Endothelial cell of umbilical vein (primary cell): ENCODE measurements at regions not wholly inside any gene's neighbourhood (a gene's known extent, or its start where the extent isn't known, plus 50 kb on each side); places are given as distances from the start of the nearest gene placed in this dataset.

Experiments used
- BruUV-seq: library from RNA; stranded (reverse); fragments of 400-500 nt; replicated peaks from 2 replicates; lab custom pipeline; 2021; lab: Mats Ljungman, UMichigan
- CTCF ChIA-PET: fragments of 300-600, 350-600 bp; sonication (Branson Sonifier 250); formaldehyde crosslinking; loops from one replicate; lab custom pipeline; 2021; ENCODE audit warnings: antibody characterized with exemption, inconsistent platforms; lab: Charles Lee
- POLR2A ChIA-PET: fragments of 300-600, 350-600 bp; sonication (Branson Sonifier 250); formaldehyde crosslinking; loops from one replicate; lab custom pipeline; 2021; ENCODE audit warnings: antibody characterized with exemption, inconsistent platforms; lab: Charles Lee
- DNase-seq: peaks from one replicate; pipeline ENCODE4 v3.0.0-alpha.2; 2011; ENCODE audit warnings: low read depth, low spot score
- FAIRE-seq: peaks from 2 replicates; lab custom pipeline; 2011; peaks lifted over from hg19 to GRCh38; lab: Jason Lieb, UNC
- H2AFZ ChIP-seq: 2 replicates; pipeline ENCODE4 v1.6.0; 2012; ENCODE audit warnings: low read depth, low read length, control low read depth, inconsistent platforms
- H3K27ac ChIP-seq: 2 replicates; pipeline ENCODE4 v1.5.1; 2011; ENCODE audit warnings: low read depth, mild to moderate bottlenecking, control low read depth, low read length, moderate library complexity; ENCODE audit not compliant: insufficient read depth
- H3K27me3 ChIP-seq, 2 experiments: 2 replicates each; pipeline versions ENCODE4 v1.6.0 to v1.6.1; 2011; ENCODE audit warnings: low read length in 2 of 2, mixed read lengths in 1 of 2; ENCODE audit not compliant: control insufficient read depth in 2 of 2, insufficient read depth in 2 of 2
- H3K36me3 ChIP-seq, 2 experiments: 2 replicates in 1 of 2; 3 replicates in 1 of 2; pipeline ENCODE4 v1.5.1; 2011; ENCODE audit warnings: low read length in 2 of 2, mild to moderate bottlenecking in 1 of 2, moderate library complexity in 1 of 2; ENCODE audit not compliant: control insufficient read depth in 2 of 2, insufficient read depth in 2 of 2; ENCODE audit errors: extremely low read depth in 1 of 2
- H3K4me1 ChIP-seq: 3 replicates; pipeline ENCODE4 v1.5.1; 2011; ENCODE audit warnings: mild to moderate bottlenecking, low read length; ENCODE audit not compliant: control insufficient read depth, insufficient read depth; ENCODE audit errors: extremely low read depth
- H3K4me2 ChIP-seq: 2 replicates; pipeline ENCODE4 v1.6.1; 2011; ENCODE audit warnings: low read length, control low read depth, mixed read lengths; ENCODE audit not compliant: insufficient read depth
- H3K4me3 ChIP-seq, 3 experiments: fragments of 200-600 bp in 1 of 3; sonication (generic), shearing (Covaris generic) in 1 of 3; replicated peaks in 1 of 3; 2 replicates each; pipeline ENCODE4 v1.5.1; 2011 to 2016; ENCODE audit warnings: control low read depth in 3 of 3, low read length in 3 of 3, mild to moderate bottlenecking in 2 of 3, inconsistent platforms in 1 of 3, low read depth in 1 of 3, moderate library complexity in 1 of 3; ENCODE audit not compliant: insufficient read depth in 1 of 3
- H3K79me2 ChIP-seq: 2 replicates; pipeline ENCODE4 v1.6.0; 2012; ENCODE audit warnings: low read length, inconsistent platforms; ENCODE audit not compliant: control insufficient read depth, insufficient read depth
- H3K9ac ChIP-seq: replicated peaks from 2 replicates; pipeline ENCODE3; 2011; ENCODE audit warnings: low read length, control low read depth; ENCODE audit not compliant: insufficient read depth; ENCODE audit errors: extremely low read depth
- H3K9me1 ChIP-seq: replicated peaks from 3 replicates; pipeline ENCODE4 v1.6.0; 2011; ENCODE audit warnings: mild to moderate bottlenecking, low read length; ENCODE audit not compliant: control insufficient read depth, insufficient read depth; ENCODE audit errors: extremely low read depth
- H3K9me3 ChIP-seq: replicated peaks from 2 replicates; pipeline ENCODE4 v1.5.1; 2012; ENCODE audit warnings: low read length, inconsistent platforms; ENCODE audit not compliant: control insufficient read depth, insufficient read depth
- H4K20me1 ChIP-seq: replicated peaks from 2 replicates; pipeline ENCODE3; 2011; ENCODE audit warnings: mild to moderate bottlenecking, low read length; ENCODE audit not compliant: control insufficient read depth, insufficient read depth; ENCODE audit errors: extremely low read depth
- EZH2 ChIP-seq: IDR thresholded peaks from 2 replicates; pipeline ENCODE4 v1.6.1; 2012; ENCODE audit warnings: borderline replicate concordance, low read depth, mild to moderate bottlenecking, moderate library complexity, low read length, inconsistent platforms; ENCODE audit not compliant: severe bottlenecking
- FOS ChIP-seq: IDR thresholded peaks from 2 replicates; pipeline ENCODE4 v1.6.1; 2011; ENCODE audit warnings: mild to moderate bottlenecking, low read length, moderate library complexity, borderline replicate concordance; ENCODE audit not compliant: insufficient read depth
- GATA2 ChIP-seq: IDR thresholded peaks from 2 replicates; pipeline ENCODE4 v1.7.0; 2011; ENCODE audit warnings: low read depth, mild to moderate bottlenecking, moderate library complexity, mixed read lengths, low read length; ENCODE audit not compliant: insufficient read length, insufficient read depth
- JUN ChIP-seq: IDR thresholded peaks from 2 replicates; pipeline ENCODE4 v1.6.1; 2011; ENCODE audit warnings: borderline replicate concordance, low read depth; ENCODE audit not compliant: insufficient read length, insufficient read depth
- MYC ChIP-seq: IDR thresholded peaks from one replicate; pipeline ENCODE4 v1.6.1; 2011; ENCODE audit warnings: mild to moderate bottlenecking, low read depth, low read length
- POLR2A ChIP-seq: IDR thresholded peaks from 2 replicates; pipeline ENCODE4 v1.6.1; 2012; ENCODE audit warnings: low read depth, mild to moderate bottlenecking, control low read depth, low read length
- POLR2AphosphoS5 ChIP-seq: IDR thresholded peaks from 2 replicates; pipeline ENCODE4 v1.6.1; 2012; ENCODE audit warnings: low read depth, mild to moderate bottlenecking, control low read depth, low read length, moderate library complexity; ENCODE audit not compliant: insufficient read depth
- dilution Hi-C: fragments of 300-500 bp; cut with MboI; formaldehyde crosslinking; loops from one replicate; pipeline ENCODE4 v1.15.0; 2019; ENCODE audit warnings: low sequenced_read_pairs; ENCODE audit not compliant: extremely low pct_ligation_motif_present
- intact Hi-C: fragments of 100-400 bp; cut with micrococcal nuclease; formaldehyde crosslinking; loops from one replicate; pipeline ENCODE4 v1.10.0; 2022
- TF ChIP-seq, protein P1 (sequence below), 2 donors: IDR thresholded peaks; 1 replicate in 1 of 2; 2 replicates in 1 of 2; pipeline ENCODE4 v1.5.1; 2011; ENCODE audit warnings: low read length in 2 of 2, mild to moderate bottlenecking in 2 of 2, moderate library complexity in 2 of 2, control low read depth in 1 of 2, inconsistent platforms in 1 of 2, low read depth in 1 of 2; ENCODE audit not compliant: insufficient read depth in 1 of 2; ENCODE audit errors: extremely low read depth in 1 of 2
- TF ChIP-seq, protein P2 (sequence below): IDR thresholded peaks from 2 replicates; pipeline ENCODE4 v1.6.1; 2011; ENCODE audit not compliant: insufficient read depth, insufficient read length

DNA sequence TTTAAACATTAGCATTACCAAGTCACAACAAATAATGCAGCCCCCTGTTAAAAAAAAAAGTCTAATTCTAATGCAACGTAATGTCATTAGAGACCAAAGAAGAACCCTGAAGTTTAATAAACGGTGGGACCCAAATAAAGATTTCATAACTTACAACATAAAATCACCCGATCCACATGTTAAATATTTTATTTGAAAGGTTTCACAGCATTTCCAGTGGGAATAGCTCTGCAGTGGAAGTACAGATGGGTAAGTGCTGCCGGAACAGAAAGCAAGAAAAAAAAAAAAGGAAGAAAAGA lies 320.6 kb upstream of the ZMIZ1 start:
- no peaks in the 10 kb centered on the region for H3K36me3 ChIP-seq
- H3K9ac ChIP-seq = no peak overlapping the region
- no peak overlapping the region for H3K27ac ChIP-seq
- no peak for TF ChIP-seq JUN
- TF ChIP-seq, protein P1, sequence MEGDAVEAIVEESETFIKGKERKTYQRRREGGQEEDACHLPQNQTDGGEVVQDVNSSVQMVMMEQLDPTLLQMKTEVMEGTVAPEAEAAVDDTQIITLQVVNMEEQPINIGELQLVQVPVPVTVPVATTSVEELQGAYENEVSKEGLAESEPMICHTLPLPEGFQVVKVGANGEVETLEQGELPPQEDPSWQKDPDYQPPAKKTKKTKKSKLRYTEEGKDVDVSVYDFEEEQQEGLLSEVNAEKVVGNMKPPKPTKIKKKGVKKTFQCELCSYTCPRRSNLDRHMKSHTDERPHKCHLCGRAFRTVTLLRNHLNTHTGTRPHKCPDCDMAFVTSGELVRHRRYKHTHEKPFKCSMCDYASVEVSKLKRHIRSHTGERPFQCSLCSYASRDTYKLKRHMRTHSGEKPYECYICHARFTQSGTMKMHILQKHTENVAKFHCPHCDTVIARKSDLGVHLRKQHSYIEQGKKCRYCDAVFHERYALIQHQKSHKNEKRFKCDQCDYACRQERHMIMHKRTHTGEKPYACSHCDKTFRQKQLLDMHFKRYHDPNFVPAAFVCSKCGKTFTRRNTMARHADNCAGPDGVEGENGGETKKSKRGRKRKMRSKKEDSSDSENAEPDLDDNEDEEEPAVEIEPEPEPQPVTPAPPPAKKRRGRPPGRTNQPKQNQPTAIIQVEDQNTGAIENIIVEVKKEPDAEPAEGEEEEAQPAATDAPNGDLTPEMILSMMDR (IDR thresholded peaks at IDR 0.05; ENCODE audit: extremely low read depth in 1 of 2, insufficient read depth in 1 of 2, low read depth in 1 of 2, low read length in 2 of 2) = no peak
- TF ChIP-seq MYC = no peak
- TF ChIP-seq POLR2AphosphoS5 = no peak
- no peak for TF ChIP-seq EZH2
- TF ChIP-seq POLR2A = no peak
- TF ChIP-seq FOS = no peak
- no peak for TF ChIP-seq GATA2
- TF ChIP-seq, protein P2, sequence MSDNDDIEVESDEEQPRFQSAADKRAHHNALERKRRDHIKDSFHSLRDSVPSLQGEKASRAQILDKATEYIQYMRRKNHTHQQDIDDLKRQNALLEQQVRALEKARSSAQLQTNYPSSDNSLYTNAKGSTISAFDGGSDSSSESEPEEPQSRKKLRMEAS = no peak
- H3K4me1 ChIP-seq = no peaks in the 10 kb centered on the region
- no peak overlapping the region for H2AFZ ChIP-seq
- intact Hi-C loops (no loop called here), dilution Hi-C loops (no loop called here)
- CTCF ChIA-PET = interaction anchor here (1.1 kb wide), 1 partner anchor 9 kb away, joined by 3 read pairs; no protein-coding TSS in a partner anchor
- BruUV-seq = no TSS peak
- H4K20me1 ChIP-seq = no peaks in the 10 kb centered on the region
- POLR2A ChIA-PET = no interaction called here
- no peaks in the 10 kb centered on the region for H3K9me3 ChIP-seq
- DNase-seq (no peak), FAIRE-seq (no peak)
- H3K79me2 ChIP-seq = no peaks in the 10 kb centered on the region
- no peak overlapping the region for H3K4me3 ChIP-seq
- no peak overlapping the region for H3K4me2 ChIP-seq
- H3K9me1 ChIP-seq = no peaks in the 10 kb centered on the region
- peaks cover 3 to 12% of the 10 kb centered on the region in 2 experiments for H3K27me3 ChIP-seq
